ENCODE measurements at regions not wholly inside any gene's neighbourhood (a gene's known extent, or its start where the extent isn't known, plus 50 kb on each side); places are given as distances from the start of the nearest gene placed in this dataset.
A peak's percentile ranks its signal among the peaks of the same experiment; 100 is the strongest.

- Histone ChIP-seq H3K27ac (ENCODE audit: low read depth, low read length) (no peak overlapping the region), H3K27me3 (ENCODE audit: control insufficient read depth, insufficient read depth, low read length) (no peaks in the 10 kb centered on the region), H3K9me3 (ENCODE audit: control insufficient read depth, insufficient read depth, low read length) (no peaks in the 10 kb centered on the region), H3K4me3 (ENCODE audit: low read depth, low read length) (no peak overlapping the region)
- DNase-seq (ENCODE audit: low read depth, low spot score), result no peak
- TF ChIP-seq, protein P1, sequence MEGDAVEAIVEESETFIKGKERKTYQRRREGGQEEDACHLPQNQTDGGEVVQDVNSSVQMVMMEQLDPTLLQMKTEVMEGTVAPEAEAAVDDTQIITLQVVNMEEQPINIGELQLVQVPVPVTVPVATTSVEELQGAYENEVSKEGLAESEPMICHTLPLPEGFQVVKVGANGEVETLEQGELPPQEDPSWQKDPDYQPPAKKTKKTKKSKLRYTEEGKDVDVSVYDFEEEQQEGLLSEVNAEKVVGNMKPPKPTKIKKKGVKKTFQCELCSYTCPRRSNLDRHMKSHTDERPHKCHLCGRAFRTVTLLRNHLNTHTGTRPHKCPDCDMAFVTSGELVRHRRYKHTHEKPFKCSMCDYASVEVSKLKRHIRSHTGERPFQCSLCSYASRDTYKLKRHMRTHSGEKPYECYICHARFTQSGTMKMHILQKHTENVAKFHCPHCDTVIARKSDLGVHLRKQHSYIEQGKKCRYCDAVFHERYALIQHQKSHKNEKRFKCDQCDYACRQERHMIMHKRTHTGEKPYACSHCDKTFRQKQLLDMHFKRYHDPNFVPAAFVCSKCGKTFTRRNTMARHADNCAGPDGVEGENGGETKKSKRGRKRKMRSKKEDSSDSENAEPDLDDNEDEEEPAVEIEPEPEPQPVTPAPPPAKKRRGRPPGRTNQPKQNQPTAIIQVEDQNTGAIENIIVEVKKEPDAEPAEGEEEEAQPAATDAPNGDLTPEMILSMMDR (IDR thresholded peaks at IDR 0.05; ENCODE audit: low read depth, low read length), result no peak
- CTCF ChIA-PET, result no interaction called here
- POLR2A ChIA-PET, result no interaction called here
Measured at GRCh38 chr5:74549384-74549783, 91.1 kb downstream of the ENC1 start.

GRCh38 chr5:74546796-74547195 is 93.7 kb downstream of the ENC1 start:
- no peak overlapping the region for H3K4me3 ChIP-seq (ENCODE audit: low read depth, low read length)
- H3K27me3 ChIP-seq (ENCODE audit: control insufficient read depth, insufficient read depth, low read length), result no peaks in the 10 kb centered on the region
- ChIA-PET CTCF (no interaction called here), POLR2A (no interaction called here)
- no peak overlapping the region for H3K27ac ChIP-seq (ENCODE audit: low read depth, low read length)
- H3K9me3 ChIP-seq (ENCODE audit: control insufficient read depth, insufficient read depth, low read length), result no peaks in the 10 kb centered on the region
- DNase-seq (ENCODE audit: low read depth, low spot score), result no peak
- TF ChIP-seq, protein P1 (IDR thresholded peaks at IDR 0.05; ENCODE audit: low read depth, low read length), result no peak

DNA sequence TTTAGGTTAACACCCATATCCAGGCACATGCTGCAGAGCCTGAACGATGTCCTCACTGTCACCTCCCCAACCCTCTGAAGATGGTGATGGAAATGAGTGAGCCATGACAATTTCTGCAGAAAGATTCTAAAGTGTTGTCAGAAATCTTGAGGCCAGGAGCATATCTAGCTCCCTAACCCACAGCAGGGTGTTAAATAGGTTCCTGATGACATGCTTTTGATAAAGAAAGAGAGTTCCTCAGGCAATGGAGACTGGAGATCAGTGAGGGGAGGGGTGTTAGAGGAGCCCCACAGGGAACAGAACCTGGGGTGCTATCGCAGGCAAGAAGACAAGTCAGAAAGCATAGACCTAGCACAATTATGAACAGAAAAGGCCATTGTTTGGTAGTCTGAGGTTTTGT is 95.7 kb downstream of the ENC1 start:
- no peak for DNase-seq (ENCODE audit: low read depth, low spot score)
- no peak overlapping the region for H3K27ac ChIP-seq (ENCODE audit: low read depth, low read length)
- no peak overlapping the region for H3K4me3 ChIP-seq (ENCODE audit: low read depth, low read length)
- ChIA-PET CTCF (no interaction called here), POLR2A (no interaction called here)
- H3K9me3 ChIP-seq (ENCODE audit: control insufficient read depth, insufficient read depth, low read length), result no peaks in the 10 kb centered on the region
- TF ChIP-seq, protein P1 (IDR thresholded peaks at IDR 0.05; ENCODE audit: low read depth, low read length), result no peak
- H3K27me3 ChIP-seq (ENCODE audit: control insufficient read depth, insufficient read depth, low read length), result no peaks in the 10 kb centered on the region

DNA sequence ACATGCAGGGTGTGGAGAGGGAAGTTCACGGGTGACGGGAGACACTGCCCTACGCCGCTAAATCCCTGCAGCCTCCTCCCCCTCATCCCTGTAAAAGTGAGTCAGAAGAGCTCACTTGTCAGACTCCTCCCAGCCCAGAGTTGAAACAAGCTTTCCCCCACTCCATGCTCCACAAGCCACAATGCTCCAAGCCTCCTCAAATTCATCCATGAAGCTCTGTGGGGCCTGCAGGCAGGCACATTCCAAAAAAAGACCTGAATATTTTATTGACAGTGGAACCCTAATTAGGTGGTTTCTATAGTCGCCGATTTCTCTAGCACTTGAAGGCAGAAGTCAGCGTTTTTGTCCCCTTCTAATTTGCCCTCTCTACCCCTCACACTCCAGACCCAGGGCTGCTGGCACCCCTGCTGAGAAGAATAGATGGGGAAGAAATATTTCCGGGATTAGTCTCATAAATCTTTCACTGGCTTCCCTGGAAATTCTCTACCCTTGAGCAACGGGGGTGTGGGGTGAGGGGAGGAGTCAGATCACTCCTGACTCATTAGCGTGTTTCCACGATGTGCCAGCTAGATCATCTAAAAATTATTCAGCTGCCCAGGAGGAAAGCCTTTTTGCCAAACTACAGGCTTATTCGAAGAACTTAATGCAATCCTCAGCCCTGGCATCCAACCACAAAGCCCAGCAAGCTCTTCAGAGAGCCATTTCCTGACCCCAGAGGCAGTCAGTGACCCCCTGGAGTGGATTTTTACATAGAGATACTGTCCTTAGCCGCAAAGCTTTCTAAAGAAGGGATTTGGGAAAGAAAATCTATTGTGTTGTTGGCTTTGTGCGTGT is 97.1 kb downstream of the ENC1 start:
- ChIA-PET POLR2A (interaction anchor here (0.5 to 1.4 kb wide), 4 partner anchors 32 to 500 kb away, joined by 3 to 5 read pairs (median 4); no protein-coding TSS in a partner anchor), CTCF (interaction anchor here (0.6 to 1.1 kb wide), 2 partner anchors 53 to 556 kb away, joined by 3 read pairs; no protein-coding TSS in a partner anchor)
- Histone ChIP-seq H3K9me3 (ENCODE audit: control insufficient read depth, insufficient read depth, low read length) (no peaks in the 10 kb centered on the region), H3K27ac (ENCODE audit: low read depth, low read length) (peak overlapping the region; percentile 62), H3K4me3 (ENCODE audit: low read depth, low read length) (peak overlapping the region; percentile 11; the same call in 1 of the 2 replicates), H3K27me3 (ENCODE audit: control insufficient read depth, insufficient read depth, low read length) (no peaks in the 10 kb centered on the region)
- TF ChIP-seq, protein P1 (IDR thresholded peaks at IDR 0.05; ENCODE audit: low read depth, low read length), result no peak
- DNase-seq (ENCODE audit: low read depth, low spot score), result no peak

- H3K4me3 ChIP-seq (ENCODE audit: low read depth, low read length), result no peak overlapping the region
- no peak overlapping the region for H3K27ac ChIP-seq (ENCODE audit: low read depth, low read length)
- POLR2A ChIA-PET, result interaction anchor here (1.1 to 1.4 kb wide), 2 partner anchors 88 to 499 kb away, joined by 3 read pairs; no protein-coding TSS in a partner anchor
- CTCF ChIA-PET, result no interaction called here
- no peaks in the 10 kb centered on the region for H3K27me3 ChIP-seq (ENCODE audit: control insufficient read depth, insufficient read depth, low read length)
- no peaks in the 10 kb centered on the region for H3K9me3 ChIP-seq (ENCODE audit: control insufficient read depth, insufficient read depth, low read length)
- DNase-seq (ENCODE audit: low read depth, low spot score), result no peak
- TF ChIP-seq, protein P1 (IDR thresholded peaks at IDR 0.05; ENCODE audit: low read depth, low read length), result no peak
Measured at GRCh38 chr5:74542482-74542881, 98.0 kb downstream of the ENC1 start.
